SK-N-SH (cell line): ENCODE measurements at regions not wholly inside any gene's neighbourhood (a gene's known extent, or its start where the extent isn't known, plus 50 kb on each side); places are given as distances from the start of the nearest gene placed in this dataset.

Source experiments
- CTCF ChIA-PET: fragments of 300-600, 350-600 bp; formaldehyde crosslinking; extraction: SDS; loops from one replicate; lab custom pipeline; 2021; lab: Yijun Ruan, JAX
- POLR2A ChIA-PET: fragments of 350-600 bp; sonication (Branson Sonifier 250); formaldehyde crosslinking; extraction: SDS; loops from one replicate; lab custom pipeline; 2020; ENCODE audit warnings: antibody characterized with exemption, inconsistent platforms; lab: Yijun Ruan, JAX
- DNase-seq: peaks from one replicate; pipeline ENCODE4 v3.0.0; 2012
- H2AFZ ChIP-seq: fragments of 200-600 bp; sonication (generic); 2 replicates; pipeline ENCODE4 v1.8.1; 2016; ENCODE audit warnings: antibody characterized with exemption, mild to moderate bottlenecking, low read depth
- H3F3A ChIP-seq: fragments of 200-600 bp; sonication (generic); replicated peaks from 2 replicates; pipeline ENCODE3; 2016; ENCODE audit warnings: antibody characterized with exemption, mild to moderate bottlenecking; ENCODE audit not compliant: insufficient read depth
- H3K27ac ChIP-seq, 2 experiments: fragments of 200-500 bp in 1 of 2; fragments of 200-600 bp in 1 of 2; sonication (Bioruptor generic) in 1 of 2; sonication (generic), shearing (Covaris generic) in 1 of 2; 2 replicates each; pipeline versions ENCODE4 v1.5.1 to v1.6.1; 2014 to 2016; ENCODE audit warnings: low read depth in 2 of 2, inconsistent platforms in 1 of 2, low read length in 1 of 2, mild to moderate bottlenecking in 1 of 2, mixed read lengths in 1 of 2
- H3K27me3 ChIP-seq: fragments of 200-600 bp; sonication (generic), shearing (Covaris generic); 2 replicates; pipeline ENCODE4 v1.6.1; 2016; ENCODE audit warnings: mixed run types; ENCODE audit not compliant: insufficient read depth
- H3K36me3 ChIP-seq, 2 experiments: fragments of 200-500 bp in 1 of 2; fragments of 200-600 bp in 1 of 2; sonication (Bioruptor generic) in 1 of 2; sonication (generic) in 1 of 2; replicated peaks in 1 of 2; 2 replicates each; pipeline versions ENCODE3 to v1.5.1; 2014 to 2016; ENCODE audit warnings: low read length in 1 of 2, mild to moderate bottlenecking in 1 of 2; ENCODE audit not compliant: insufficient read depth in 2 of 2, control insufficient read depth in 1 of 2
- H3K4me1 ChIP-seq, 2 experiments: fragments of 200-500 bp in 1 of 2; fragments of 200-600 bp in 1 of 2; sonication (Bioruptor generic) in 1 of 2; sonication (generic), shearing (Covaris generic) in 1 of 2; 2 replicates each; pipeline versions ENCODE4 v1.5.1 to v1.6.1; 2014 to 2016; ENCODE audit warnings: low read depth in 1 of 2, low read length in 1 of 2, mixed run types in 1 of 2; ENCODE audit not compliant: insufficient read depth in 2 of 2, control insufficient read depth in 1 of 2
- H3K4me2 ChIP-seq: fragments of 200-600 bp; sonication (generic), shearing (Covaris generic); 2 replicates; pipeline ENCODE4 v1.6.1; 2017; ENCODE audit warnings: mixed run types
- H3K4me3 ChIP-seq, 2 experiments: fragments of 200-500 bp in 1 of 2; fragments of 200-600 bp in 1 of 2; sonication (Bioruptor generic) in 1 of 2; sonication (generic), shearing (Covaris generic) in 1 of 2; 2 replicates each; pipeline versions ENCODE4 v1.5.1 to v1.8.1; 2014 to 2016; ENCODE audit warnings: low read depth in 2 of 2, inconsistent platforms in 1 of 2, low read length in 1 of 2, mild to moderate bottlenecking in 1 of 2, mixed read lengths in 1 of 2, moderate library complexity in 1 of 2
- H3K79me2 ChIP-seq: fragments of 200-600 bp; sonication (generic); 2 replicates; pipeline ENCODE4 v1.8.1; 2017; ENCODE audit warnings: mild to moderate bottlenecking; ENCODE audit not compliant: insufficient read depth
- H3K9ac ChIP-seq: fragments of 200-600 bp; sonication (generic); 2 replicates; pipeline ENCODE4 v1.6.1; 2017; ENCODE audit warnings: mixed run types
- H3K9me2 ChIP-seq: fragments of 200-600 bp; sonication (generic); 2 replicates; pipeline ENCODE4 v1.6.1; 2017; ENCODE audit warnings: mixed run types
- H3K9me3 ChIP-seq: fragments of 200-600 bp; sonication (generic); 2 replicates; pipeline ENCODE4 v1.6.1; 2017; ENCODE audit warnings: mixed run types, mild to moderate bottlenecking, moderate library complexity
- H4K20me1 ChIP-seq: fragments of 200-600 bp; sonication (generic); 2 replicates; pipeline ENCODE4 v1.6.1; 2017; ENCODE audit warnings: mild to moderate bottlenecking, mixed run types; ENCODE audit not compliant: insufficient read depth
- FOSL2 ChIP-seq: IDR thresholded peaks from 2 replicates; pipeline ENCODE4 v1.4.0; 2012; ENCODE audit warnings: low read depth, mild to moderate bottlenecking, moderate library complexity, borderline replicate concordance
- FOXJ3 ChIP-seq: sonication (generic); formaldehyde crosslinking; IDR thresholded peaks from 2 replicates; pipeline ENCODE4 v1.5.1; 2020; ENCODE audit warnings: mild to moderate bottlenecking, missing genetic modification reagents
- GATA2 ChIP-seq: sonication (generic); formaldehyde crosslinking; IDR thresholded peaks from 2 replicates; pipeline ENCODE4 v1.5.0; 2020; ENCODE audit warnings: mild to moderate bottlenecking, missing genetic modification reagents
- IRF3 ChIP-seq: fragments of 150-350 bp; IDR thresholded peaks from 2 replicates; pipeline ENCODE4 v1.6.1; 2016; ENCODE audit warnings: mild to moderate bottlenecking, low read depth, low read length
- JUND ChIP-seq: IDR thresholded peaks from 2 replicates; pipeline ENCODE4 v1.4.0; 2012
- MEF2A ChIP-seq: IDR thresholded peaks from 2 replicates; pipeline ENCODE4 v1.4.0; 2012; ENCODE audit warnings: low read depth, borderline replicate concordance
- RCOR1 ChIP-seq: fragments of 150-350 bp; IDR thresholded peaks from 2 replicates; pipeline ENCODE4 v1.6.1; 2017; ENCODE audit warnings: antibody characterized with exemption, low read length
- REST ChIP-seq: IDR thresholded peaks from 2 replicates; pipeline ENCODE4 v1.6.1; 2012; ENCODE audit warnings: mild to moderate bottlenecking, low read depth, low read length, moderate library complexity
- RXRA ChIP-seq: IDR thresholded peaks from 2 replicates; pipeline ENCODE4 v1.4.0; 2012; ENCODE audit warnings: low read depth, mild to moderate bottlenecking, borderline replicate concordance
- SIN3A ChIP-seq: IDR thresholded peaks from 2 replicates; pipeline ENCODE4 v1.6.1; 2012; ENCODE audit warnings: low read depth, mild to moderate bottlenecking, low read length, moderate library complexity, borderline replicate concordance
- SMC3 ChIP-seq: IDR thresholded peaks from 2 replicates; pipeline ENCODE4 v1.6.1; 2012; ENCODE audit warnings: low read depth, low read length, improper control_type of control experiment
- USF2 ChIP-seq: fragments of 150-350 bp; IDR thresholded peaks from 2 replicates; pipeline ENCODE4 v1.6.1; 2017; ENCODE audit warnings: antibody characterized with exemption, low read length, low read depth, borderline replicate concordance
- ZBTB33 ChIP-seq: IDR thresholded peaks from 2 replicates; pipeline ENCODE4 v1.4.0; 2012; ENCODE audit warnings: low read depth, borderline replicate concordance
- WGBS: methylation state at CpG from one replicate; pipeline ENCODE4 v1.1.6; 2017; ENCODE audit warnings: low lambda C conversion rate; 5-methylcytosine and 5-hydroxymethylcytosine counted together

GRCh38 chr6:145349950-145350510, 385.3 kb downstream of the EPM2A start:
- no peak for DNase-seq
- H3K79me2 ChIP-seq: no peaks in the 10 kb centered on the region
- H3K27me3 ChIP-seq: no peaks in the 10 kb centered on the region
- ChIA-PET CTCF (interaction anchor here (1.0 to 1.9 kb wide), 3 partner anchors 12 to 354 kb away, joined by 3 to 7 read pairs (median 4); no protein-coding TSS in a partner anchor), POLR2A (no interaction called here)
- H2AFZ ChIP-seq: no peak overlapping the region
- no peak overlapping the region for H3K4me3 ChIP-seq
- H3K27ac ChIP-seq: peak overlapping the region in 1 of 2 experiments; percentile 53; a peak in 2 of 4 replicates
- no peaks in the 10 kb centered on the region for H3K9me2 ChIP-seq
- no peaks in the 10 kb centered on the region for H3K9me3 ChIP-seq
- 36% methylated on average over 3 of the region's 3 CpGs for WGBS
- TF ChIP-seq USF2: no peak
- 0 out of 2 replicates have a peak, but pooled peaks have one; percentile 20 for TF ChIP-seq RCOR1
- peak; percentile 2; the same call in 1 of the 2 replicates for TF ChIP-seq GATA2 (CRISPR knock-in tag)
- peaks cover 0 to 16% of the 10 kb centered on the region in 2 experiments; a peak in 2 of 4 replicates for H3K4me1 ChIP-seq
- no peak overlapping the region for H3K4me2 ChIP-seq
- no peaks in the 10 kb centered on the region for H4K20me1 ChIP-seq
- H3K9ac ChIP-seq: no peak overlapping the region
- H3K36me3 ChIP-seq: no peaks in the 10 kb centered on the region
- H3F3A ChIP-seq: no peaks in the 10 kb centered on the region

- Histone ChIP-seq H3K4me1 (peaks cover 0 to 16% of the 10 kb centered on the region in 2 experiments; a peak in 2 of 4 replicates), H3K4me2 (no peak overlapping the region), H3K9me2 (no peaks in the 10 kb centered on the region), H3K27me3 (no peaks in the 10 kb centered on the region), H3K4me3 (no peak overlapping the region), H3K27ac (no peak overlapping the region), H4K20me1 (no peaks in the 10 kb centered on the region), H3K79me2 (no peaks in the 10 kb centered on the region)
- POLR2A ChIA-PET: no interaction called here
- no peak for DNase-seq
- TF ChIP-seq IRF3: no peak
- no peak for TF ChIP-seq ZBTB33
- TF ChIP-seq REST: no peak
- TF ChIP-seq RXRA: no peak
- no peak for TF ChIP-seq JUND
- no peak for TF ChIP-seq MEF2A
- TF ChIP-seq SIN3A: no peak
- TF ChIP-seq SMC3: no peak
- no peak for TF ChIP-seq FOXJ3 (CRISPR knock-in tag)
- TF ChIP-seq FOSL2: no peak
- TF ChIP-seq, all 33 proteins: peak for 0
- CTCF ChIA-PET: interaction anchor here (1.0 kb wide), 1 partner anchor 13 kb away, joined by 4 read pairs; no protein-coding TSS in a partner anchor
- Histone ChIP-seq H3K9ac (no peak overlapping the region), H3F3A (no peaks in the 10 kb centered on the region), H3K36me3 (no peaks in the 10 kb centered on the region), H2AFZ (no peak overlapping the region), H3K9me3 (no peaks in the 10 kb centered on the region)
- 36% methylated on average over 3 of the region's 3 CpGs for WGBS
These were observed 384.4 kb downstream of the EPM2A start for GRCh38 chr6:145350928-145351327.
